ENCODE measurements at regions not wholly inside any gene's neighbourhood (a gene's known extent, or its start where the extent isn't known, plus 50 kb on each side); places are given as distances from the start of the nearest gene placed in this dataset.

DNA sequence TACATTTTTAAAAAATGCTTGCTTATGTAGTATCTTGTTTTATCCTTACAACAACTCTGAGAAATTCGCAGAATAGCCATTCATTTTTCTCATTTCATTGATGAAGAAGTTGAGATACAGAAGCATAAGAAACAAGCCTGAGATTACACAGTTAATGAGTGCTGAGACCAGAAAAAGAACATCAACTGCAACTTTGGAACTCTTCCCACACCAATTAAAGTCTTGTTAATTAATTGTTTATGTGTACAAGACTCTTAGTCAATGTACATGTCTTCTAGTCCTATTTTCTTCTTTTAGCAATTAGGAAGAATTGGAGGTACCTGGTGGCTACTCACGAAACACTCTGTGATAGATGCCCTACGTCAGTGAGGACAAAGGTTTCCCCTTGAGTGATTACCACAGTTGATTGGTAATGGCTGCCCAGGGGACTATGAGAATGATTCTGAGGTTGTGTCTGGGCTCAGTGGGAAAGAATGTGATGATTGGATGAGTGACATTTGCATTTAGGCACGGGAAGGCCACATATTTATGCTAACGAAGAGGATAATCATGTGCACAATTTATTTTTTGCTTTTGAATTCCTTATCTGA is 187.4 kb upstream of the KCNK2 start:
- no peak overlapping the region for H3K27ac ChIP-seq (replicated peaks)
- H3K4me3 ChIP-seq (replicated peaks; ENCODE audit: insufficient read depth, low read length): no peak overlapping the region
- H3K27me3 ChIP-seq (ENCODE audit: insufficient read depth, poor library complexity, severe bottlenecking): no peaks in the 10 kb centered on the region
- DNase-seq (ENCODE audit: low read depth in 1 of 2, low spot score in 1 of 2): no peak
- TF ChIP-seq, protein P1, sequence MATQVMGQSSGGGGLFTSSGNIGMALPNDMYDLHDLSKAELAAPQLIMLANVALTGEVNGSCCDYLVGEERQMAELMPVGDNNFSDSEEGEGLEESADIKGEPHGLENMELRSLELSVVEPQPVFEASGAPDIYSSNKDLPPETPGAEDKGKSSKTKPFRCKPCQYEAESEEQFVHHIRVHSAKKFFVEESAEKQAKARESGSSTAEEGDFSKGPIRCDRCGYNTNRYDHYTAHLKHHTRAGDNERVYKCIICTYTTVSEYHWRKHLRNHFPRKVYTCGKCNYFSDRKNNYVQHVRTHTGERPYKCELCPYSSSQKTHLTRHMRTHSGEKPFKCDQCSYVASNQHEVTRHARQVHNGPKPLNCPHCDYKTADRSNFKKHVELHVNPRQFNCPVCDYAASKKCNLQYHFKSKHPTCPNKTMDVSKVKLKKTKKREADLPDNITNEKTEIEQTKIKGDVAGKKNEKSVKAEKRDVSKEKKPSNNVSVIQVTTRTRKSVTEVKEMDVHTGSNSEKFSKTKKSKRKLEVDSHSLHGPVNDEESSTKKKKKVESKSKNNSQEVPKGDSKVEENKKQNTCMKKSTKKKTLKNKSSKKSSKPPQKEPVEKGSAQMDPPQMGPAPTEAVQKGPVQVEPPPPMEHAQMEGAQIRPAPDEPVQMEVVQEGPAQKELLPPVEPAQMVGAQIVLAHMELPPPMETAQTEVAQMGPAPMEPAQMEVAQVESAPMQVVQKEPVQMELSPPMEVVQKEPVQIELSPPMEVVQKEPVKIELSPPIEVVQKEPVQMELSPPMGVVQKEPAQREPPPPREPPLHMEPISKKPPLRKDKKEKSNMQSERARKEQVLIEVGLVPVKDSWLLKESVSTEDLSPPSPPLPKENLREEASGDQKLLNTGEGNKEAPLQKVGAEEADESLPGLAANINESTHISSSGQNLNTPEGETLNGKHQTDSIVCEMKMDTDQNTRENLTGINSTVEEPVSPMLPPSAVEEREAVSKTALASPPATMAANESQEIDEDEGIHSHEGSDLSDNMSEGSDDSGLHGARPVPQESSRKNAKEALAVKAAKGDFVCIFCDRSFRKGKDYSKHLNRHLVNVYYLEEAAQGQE (IDR thresholded peaks at IDR 0.05; ENCODE audit: insufficient replicate concordance, low read depth): no peak
- TF ChIP-seq, protein P2, sequence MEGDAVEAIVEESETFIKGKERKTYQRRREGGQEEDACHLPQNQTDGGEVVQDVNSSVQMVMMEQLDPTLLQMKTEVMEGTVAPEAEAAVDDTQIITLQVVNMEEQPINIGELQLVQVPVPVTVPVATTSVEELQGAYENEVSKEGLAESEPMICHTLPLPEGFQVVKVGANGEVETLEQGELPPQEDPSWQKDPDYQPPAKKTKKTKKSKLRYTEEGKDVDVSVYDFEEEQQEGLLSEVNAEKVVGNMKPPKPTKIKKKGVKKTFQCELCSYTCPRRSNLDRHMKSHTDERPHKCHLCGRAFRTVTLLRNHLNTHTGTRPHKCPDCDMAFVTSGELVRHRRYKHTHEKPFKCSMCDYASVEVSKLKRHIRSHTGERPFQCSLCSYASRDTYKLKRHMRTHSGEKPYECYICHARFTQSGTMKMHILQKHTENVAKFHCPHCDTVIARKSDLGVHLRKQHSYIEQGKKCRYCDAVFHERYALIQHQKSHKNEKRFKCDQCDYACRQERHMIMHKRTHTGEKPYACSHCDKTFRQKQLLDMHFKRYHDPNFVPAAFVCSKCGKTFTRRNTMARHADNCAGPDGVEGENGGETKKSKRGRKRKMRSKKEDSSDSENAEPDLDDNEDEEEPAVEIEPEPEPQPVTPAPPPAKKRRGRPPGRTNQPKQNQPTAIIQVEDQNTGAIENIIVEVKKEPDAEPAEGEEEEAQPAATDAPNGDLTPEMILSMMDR (IDR thresholded peaks at IDR 0.05; ENCODE audit: insufficient read depth, low read length): no peak
- TF ChIP-seq POLR2AphosphoS5 (IDR thresholded peaks at IDR 0.05; ENCODE audit: low read depth): no peak
- TF ChIP-seq GABPA (IDR thresholded peaks at IDR 0.05; ENCODE audit: low read depth): no peak
- TF ChIP-seq SPI1 (IDR thresholded peaks at IDR 0.05; ENCODE audit: borderline replicate concordance, low read depth): no peak

DNA sequence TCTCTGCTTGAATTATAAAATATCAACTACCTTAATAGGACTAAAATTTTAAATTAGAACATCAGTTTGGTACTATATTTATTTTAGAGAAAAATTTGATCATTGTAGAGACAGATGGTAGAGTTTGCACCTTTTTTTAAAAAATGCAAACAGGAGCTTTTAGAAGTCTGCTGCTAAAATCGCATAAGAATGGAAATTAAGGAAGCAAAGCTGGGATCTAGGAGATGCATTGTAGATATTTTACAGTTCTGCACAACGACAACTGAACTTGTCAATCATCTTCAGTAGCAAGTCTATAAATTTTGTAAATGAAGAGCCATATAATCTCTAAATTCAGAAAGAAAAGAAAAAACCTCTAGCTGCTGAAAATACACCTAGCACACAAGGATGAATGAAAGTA is 185.6 kb upstream of the KCNK2 start:
- no peak for DNase-seq (ENCODE audit: low read depth in 1 of 2, low spot score in 1 of 2)
- Histone ChIP-seq H3K4me3 (replicated peaks; ENCODE audit: insufficient read depth, low read length) (no peak overlapping the region), H3K27me3 (ENCODE audit: insufficient read depth, poor library complexity, severe bottlenecking) (no peaks in the 10 kb centered on the region), H3K27ac (replicated peaks) (no peak overlapping the region)
- TF ChIP-seq GABPA (IDR thresholded peaks at IDR 0.05; ENCODE audit: low read depth) (no peak), POLR2AphosphoS5 (IDR thresholded peaks at IDR 0.05; ENCODE audit: low read depth) (no peak), SPI1 (IDR thresholded peaks at IDR 0.05; ENCODE audit: borderline replicate concordance, low read depth) (no peak)
- TF ChIP-seq, protein P2 (IDR thresholded peaks at IDR 0.05; ENCODE audit: insufficient read depth, low read length): no peak
- TF ChIP-seq, protein P1 (IDR thresholded peaks at IDR 0.05; ENCODE audit: insufficient replicate concordance, low read depth): no peak

DNA sequence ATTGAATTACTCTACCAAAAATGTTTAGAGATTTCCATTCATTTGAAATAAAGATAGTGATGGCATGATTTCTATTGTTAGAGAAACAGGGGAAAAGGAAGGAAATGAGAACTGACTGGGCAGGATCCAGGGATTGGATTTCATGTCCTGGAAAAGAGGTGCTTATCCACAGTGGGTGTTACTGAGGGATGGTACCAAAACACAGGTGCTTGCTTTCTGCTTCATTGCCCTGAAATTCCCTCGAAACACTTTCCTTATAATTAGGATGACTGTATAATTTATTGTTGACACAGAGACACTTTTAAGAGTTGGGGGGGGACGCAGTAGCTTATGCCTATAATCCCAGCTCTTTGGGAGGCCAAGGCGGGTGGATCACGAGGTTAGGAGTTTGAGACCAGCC is 185.0 kb upstream of the KCNK2 start:
- H3K4me3 ChIP-seq (replicated peaks; ENCODE audit: insufficient read depth, low read length): no peak overlapping the region
- DNase-seq (ENCODE audit: low read depth in 1 of 2, low spot score in 1 of 2): no peak
- H3K27ac ChIP-seq (replicated peaks): no peak overlapping the region
- TF ChIP-seq, protein P1 (IDR thresholded peaks at IDR 0.05; ENCODE audit: insufficient replicate concordance, low read depth): no peak
- H3K27me3 ChIP-seq (ENCODE audit: insufficient read depth, poor library complexity, severe bottlenecking): no peaks in the 10 kb centered on the region

Data from HL-60 (cell line).